HG03575 (cell line): ENCODE measurements at regions not wholly inside any gene's neighbourhood (a gene's known extent, or its start where the extent isn't known, plus 50 kb on each side); places are given as distances from the start of the nearest gene placed in this dataset.
"Not testable (repeated sequence)": the region's sequence is repeated elsewhere in the genome, so short reads cannot be mapped to it uniquely, and the experiment has no call there.

ENCODE experiments used
- ATAC-seq: cut with Tn5 transposase; IDR thresholded peaks from one replicate; pipeline ENCODE4 v1.9.1; 2021; ENCODE audit not compliant: unreplicated experiment, insufficient number of reproducible peaks, low FRiP score; ENCODE audit errors: extremely low read depth

DNA sequence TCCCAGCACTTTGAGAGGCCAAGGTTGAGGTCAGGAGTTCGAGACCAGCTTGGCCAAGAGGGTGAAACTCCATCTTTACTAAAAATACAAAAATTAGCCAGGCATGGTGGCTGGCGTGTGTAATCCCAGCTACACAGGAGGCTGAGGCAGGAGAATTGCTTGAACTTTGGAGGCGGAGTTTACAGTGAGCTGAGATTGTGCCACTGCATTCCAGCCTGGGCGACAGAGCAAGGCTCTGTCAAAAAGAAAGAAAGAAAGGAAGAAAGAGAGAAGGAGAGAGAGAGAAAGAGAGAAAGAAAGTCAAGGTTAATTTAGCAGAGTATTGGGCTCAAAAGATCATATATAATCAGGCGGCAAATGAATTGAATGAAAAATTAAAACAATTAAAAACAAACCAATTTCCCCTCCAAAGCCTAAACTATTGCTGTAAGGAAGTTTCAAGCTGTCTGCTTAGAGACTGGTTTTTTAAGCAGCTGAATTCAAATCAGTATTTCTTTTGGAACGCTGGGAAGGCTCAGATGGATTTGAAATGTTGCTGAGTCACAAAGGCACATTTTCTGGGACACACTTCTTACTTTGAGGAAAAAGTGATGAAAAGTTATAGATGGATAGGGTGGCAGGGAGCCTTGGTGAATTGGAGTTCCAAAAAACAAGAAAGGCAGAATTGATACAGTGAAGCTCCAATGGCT, 81.3 kb upstream of the BHLHE40 start:
- no peak for ATAC-seq

DNA sequence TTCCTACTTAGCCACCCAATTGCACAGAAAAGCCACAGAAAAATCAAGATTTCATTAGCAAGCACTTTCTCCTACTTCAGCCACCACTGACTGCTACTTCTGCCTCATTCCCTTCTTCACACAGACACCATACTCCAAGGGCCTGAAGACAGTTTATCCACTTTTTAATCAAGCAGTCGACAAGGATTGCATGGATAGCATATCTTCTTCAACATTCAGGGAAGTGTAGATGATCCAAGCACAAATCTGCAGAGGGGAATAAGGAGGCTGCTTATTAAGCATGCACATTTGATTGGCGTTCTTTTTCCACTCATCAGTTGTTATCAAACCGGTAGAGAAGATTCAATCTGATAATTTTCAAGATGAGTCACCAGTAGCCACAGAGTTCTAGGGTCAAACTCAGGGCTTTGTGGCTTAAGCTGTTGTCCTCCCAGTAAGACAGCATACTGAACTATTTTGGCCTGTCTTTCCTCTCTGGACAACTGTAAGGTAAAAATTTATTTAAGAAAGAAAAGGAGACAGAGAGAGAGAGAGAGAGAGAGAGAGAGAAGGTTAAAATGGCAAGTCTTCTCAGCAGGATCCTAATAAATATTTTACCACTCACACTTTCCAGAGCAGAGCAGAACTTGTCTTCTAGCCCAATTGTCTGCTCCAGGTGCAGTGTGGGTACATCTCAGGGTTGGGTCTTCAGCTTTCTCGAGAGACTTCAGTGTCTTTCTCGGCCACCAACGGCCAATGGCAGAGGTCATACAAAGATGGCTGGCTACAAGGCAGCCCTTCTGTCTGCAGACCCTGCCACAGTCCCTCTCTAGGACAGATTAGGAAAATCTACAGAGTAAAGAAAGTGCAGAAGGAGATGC, 80.6 kb upstream of the BHLHE40 start:
- peak; percentile 92 for ATAC-seq

DNA sequence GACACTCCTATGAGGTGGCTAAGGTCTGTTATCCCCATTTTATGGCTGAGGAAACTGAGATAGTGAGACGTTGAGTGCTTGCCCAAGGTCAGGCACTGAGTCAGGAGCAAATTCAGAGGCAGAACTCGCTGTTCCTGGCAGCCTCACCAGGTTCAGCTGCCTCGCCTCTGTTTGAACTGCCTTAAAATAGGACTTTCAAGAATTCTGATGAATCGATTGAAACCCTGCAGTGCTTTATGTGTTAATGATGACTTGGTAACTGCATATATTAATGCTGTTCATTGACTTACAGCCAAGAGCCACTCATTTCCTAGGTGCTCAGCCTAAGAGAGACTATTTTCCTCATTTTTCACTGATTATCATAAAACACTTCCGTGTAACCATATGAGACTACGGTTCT, 79.5 kb upstream of the BHLHE40 start:
- ATAC-seq, result no peak

DNA sequence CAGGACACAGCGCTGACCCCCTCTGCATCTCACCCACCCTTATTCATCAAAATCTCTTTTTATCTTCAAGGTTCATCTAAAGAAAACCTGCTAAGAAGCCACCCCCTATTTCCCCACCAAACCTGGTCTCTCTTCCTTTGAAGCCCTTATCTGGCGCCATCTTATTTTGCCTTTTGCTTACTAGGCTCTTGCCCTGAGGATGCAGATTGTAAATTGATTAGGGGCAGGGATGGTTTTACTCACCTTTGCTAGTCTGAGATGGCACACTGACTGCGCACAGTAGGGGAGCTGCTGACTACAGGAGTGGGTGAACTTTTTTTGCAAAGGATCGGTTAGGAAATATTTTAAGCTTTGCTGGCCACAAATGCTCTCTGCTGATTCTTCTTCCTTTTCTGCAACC, 78.9 kb upstream of the BHLHE40 start:
- ATAC-seq, result no peak

DNA sequence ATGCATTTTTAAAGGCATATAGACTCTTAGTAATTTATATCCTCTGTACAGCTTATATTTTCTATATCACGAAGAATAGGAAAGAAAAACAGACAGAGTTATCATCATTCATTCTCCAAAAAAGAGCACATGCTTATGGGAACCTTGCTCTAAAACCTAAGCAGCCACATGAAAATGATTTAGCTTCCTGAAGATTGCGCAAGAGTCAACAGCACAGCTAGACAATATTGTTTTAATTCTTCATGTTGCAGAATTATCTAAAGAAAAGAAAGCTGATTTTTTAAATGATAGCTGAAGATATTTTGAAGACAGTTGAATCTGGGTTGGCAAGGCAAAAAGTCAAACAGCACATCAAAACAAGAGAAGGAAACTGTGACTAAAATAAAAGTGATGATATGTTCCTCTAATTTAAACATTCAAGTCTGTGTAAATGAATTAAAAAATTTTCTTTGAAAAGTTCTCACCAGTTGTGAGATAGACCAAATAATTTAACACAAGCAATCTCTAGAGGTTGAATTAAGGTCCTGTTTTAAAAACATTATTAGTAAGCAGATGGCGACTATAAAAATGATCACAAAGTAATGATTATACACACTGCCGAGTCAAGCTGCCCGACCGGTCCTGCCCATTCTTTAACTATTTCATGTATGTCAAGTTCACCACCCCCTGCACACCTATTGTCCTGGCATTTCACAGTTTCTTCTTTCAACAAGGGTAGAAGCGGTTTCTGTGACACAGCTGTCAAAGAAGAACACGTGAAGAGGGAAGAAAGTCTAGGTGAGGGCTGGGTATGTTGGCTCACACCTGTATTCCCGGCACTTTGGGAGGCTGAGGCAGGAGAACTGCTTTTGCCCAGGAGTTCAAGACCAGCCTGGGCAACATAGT, 74.2 kb upstream of the BHLHE40 start:
- no peak for ATAC-seq

DNA sequence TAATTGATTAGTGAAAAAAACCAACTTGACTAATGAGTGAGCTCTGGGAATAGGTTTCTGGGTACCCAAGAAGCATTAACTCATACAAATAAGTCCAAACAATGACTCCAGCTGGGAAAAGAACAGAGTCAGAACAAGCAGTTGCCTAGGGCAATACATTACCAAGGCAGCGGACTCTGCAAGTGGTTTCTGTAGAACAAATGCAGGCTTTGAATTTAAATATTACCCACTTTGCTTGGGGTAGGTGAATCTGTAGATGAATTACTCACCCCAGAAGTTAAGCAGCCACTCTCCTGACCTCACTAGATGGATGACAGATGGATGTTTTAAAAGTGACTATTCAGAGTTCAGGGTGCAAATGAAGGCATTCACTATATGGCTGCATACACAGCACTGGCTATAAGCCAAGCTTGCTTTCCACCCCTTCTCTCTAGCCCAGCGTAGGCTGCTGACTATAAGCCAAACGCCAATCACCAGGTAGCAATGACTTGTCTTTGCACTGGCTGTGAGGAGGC, 73.1 kb upstream of the BHLHE40 start:
- ATAC-seq, result no peak

DNA sequence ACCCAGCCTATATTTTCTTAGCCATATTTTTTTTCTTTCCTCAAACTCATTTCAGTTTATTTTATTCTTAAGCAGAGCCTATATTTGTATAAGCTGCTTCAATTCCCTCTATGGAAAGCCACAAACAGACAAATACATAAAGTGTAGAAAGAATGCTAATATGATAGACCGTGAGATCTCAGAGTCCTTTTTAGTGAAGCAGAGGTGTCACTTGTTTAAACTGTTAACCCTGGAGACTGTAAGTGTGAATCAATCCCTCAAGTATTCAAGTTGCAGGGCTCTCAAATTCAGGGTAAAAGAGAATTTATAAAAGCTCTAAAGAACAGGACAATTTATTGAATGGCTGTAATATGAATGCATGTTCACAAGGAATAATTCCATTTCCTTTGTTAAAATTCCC, 72.2 kb upstream of the BHLHE40 start:
- ATAC-seq, result no peak

DNA sequence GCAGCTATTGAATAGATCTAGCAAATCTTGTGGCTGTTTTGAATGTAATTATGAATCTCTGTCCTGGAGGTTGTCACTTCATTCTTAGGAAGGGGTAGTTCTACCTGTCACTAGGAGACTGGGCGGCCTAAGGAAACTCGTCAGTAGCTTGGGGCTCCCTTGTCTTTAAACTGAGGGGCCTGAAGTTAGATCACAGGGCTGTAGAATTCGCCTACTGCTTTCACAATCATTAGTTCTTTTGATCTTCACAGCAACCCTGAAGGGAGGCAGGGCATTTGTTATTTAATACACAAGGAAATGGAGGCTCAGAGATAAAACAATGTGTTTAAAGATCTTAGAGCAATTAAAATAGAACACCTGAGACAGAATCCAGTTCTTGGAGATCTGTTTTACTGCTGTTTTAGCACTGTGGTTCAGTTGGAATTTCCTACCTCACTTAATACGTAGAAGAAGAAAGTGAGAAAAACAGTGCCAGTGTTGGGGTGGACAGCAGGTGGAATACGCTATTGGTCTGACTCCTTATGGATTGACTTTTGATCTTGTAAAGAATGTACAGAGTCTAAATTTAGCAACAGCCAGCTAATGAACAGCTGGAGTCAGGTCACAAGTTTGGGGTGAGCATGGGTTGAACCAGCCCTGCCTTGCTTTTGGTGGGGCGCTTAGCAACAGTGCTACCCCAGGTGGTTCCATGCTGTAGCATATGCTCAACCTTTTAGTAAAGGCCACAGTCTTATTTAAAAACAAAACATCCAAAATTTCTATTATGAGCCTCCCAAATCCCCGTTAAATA, 71.4 kb upstream of the BHLHE40 start:
- no peak for ATAC-seq

DNA sequence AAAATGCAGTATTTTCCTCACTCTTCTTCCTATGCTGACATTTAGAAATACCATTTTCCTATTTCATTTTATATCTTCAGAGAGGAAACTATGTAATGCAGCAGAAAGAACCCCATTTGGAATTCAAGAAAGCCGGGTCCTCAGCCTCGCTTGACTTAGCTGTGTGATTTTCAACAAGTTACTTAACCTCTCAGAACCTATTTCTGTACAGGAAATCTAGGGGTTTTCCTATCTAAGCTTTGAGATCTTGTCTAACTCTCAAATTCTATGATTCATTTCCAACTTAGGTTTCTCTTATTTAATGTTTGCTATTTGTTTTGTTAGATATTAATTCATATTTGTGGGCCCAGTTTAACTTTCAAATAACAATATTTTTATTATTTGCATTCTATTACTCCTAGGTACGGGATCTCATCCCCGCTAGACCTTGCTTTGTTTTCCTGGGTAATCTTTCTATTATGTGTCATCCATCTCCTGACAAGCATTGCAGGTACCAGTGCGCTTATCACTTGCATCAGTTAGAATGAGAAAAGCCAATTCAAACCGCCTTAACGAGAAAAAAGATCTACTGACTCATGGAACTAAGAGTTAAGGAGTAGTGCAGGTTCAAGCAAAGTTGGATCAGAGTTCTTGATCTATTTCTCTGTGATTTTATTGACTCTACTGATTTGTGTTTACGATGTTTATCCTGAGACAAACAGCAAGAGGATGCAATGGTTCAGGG, 70.6 kb upstream of the BHLHE40 start:
- no peak for ATAC-seq

DNA sequence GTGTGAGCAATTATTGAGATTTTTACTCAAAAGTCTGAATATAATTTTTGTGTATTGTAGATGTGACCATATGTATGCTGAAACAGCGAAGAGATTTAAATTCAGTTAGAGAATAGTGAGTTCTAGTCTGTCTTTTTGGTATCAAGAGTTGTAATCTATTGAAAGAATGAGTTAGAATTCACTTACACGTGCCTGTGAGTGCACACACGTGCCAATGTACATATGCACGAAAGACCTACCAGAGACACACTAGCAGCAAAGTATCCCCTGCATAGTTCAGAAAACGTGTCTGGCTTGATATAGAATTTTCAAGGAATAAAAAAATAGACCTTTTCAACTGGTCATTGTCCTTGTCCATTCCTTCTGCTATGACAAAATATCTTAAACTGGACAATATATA, 64.8 kb upstream of the BHLHE40 start:
- no peak for ATAC-seq

DNA sequence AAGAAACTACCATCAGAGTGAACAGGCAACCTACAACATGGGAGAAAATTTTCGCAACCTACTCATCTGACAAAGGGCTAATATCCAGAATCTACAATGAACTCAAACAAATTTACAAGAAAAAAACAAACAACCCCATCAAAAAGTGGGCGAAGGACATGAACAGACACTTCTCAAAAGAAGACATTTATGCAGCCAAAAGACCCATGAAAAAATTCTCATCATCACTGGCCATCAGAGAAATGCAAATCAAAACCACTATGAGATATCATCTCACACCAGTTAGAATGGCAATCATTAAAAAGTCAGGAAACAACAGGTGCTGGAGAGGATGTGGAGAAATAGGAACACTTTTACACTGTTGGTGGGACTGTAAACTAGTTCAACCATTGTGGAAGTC, 57.6 kb upstream of the BHLHE40 start:
- not testable (repeated sequence) for ATAC-seq

DNA sequence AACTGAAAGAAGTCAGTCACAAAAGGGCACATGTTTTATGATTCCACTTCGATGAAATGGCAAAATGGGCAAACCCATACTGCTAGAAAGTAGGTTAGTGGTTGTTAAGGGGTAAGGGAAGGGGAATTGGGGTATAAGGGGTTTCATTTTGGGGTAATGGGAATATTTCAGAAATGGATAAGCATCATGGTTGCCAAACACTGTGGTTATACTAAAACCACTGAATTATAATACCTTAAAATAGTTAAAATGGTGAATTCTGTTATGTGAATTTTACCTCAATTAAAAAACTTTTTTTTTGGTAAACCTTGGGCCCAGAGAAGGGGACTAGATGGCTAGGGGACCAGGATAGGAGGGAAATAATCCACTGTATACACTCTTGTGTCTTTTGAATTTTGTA, 52.3 kb upstream of the BHLHE40 start:
- no peak for ATAC-seq

DNA sequence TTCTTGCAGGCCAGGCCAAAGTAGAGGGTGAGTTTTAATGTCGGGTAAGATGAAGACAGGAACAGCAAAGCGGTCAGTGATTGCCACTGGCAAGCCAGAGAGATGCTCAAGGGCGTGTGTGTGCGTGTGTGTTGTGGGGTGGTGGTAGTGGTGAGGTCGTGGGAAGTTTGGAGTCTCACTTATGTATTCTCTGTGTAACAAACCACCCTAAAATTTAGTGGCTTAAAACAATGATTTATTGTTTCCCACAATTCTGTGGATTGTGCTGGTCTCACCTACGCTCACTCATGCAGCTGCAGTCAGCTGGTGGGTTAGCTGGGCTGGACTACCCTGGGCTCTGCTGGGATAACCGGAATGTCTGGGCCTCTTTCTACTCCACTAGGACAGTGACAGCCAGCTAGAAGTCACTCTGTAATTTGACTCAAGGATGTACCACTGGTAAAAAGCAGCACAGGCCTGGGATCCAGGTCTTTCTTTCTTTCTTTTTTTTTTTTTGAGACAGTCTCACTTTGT, 50.9 kb upstream of the BHLHE40 start:
- ATAC-seq, result no peak
